ENCODE measurements at regions not wholly inside any gene's neighbourhood (a gene's known extent, or its start where the extent isn't known, plus 50 kb on each side); places are given as distances from the start of the nearest gene placed in this dataset.
"Not testable (repeated sequence)": the region's sequence is repeated elsewhere in the genome, so short reads cannot be mapped to it uniquely, and the experiment has no call there.

DNA sequence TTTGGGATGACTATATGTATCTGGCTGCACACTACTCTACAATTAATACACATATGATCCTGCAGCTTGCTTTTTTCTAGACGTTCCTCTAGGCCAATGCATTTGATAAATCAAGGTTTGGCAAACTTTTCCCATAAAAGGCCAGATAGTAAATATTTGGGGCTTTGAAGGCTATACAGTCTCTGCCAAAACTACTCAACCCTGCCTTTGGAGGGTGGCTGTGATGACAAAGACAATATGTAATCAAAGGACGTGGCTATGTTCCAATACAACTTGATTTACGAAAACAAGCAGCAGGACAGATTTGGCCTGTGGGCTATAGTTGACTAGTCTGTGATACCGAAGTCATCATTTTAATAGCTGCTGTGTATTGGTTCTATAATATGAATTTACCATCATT is 181.3 kb upstream of the NBPF12 start:
- TF ChIP-seq, protein P1, sequence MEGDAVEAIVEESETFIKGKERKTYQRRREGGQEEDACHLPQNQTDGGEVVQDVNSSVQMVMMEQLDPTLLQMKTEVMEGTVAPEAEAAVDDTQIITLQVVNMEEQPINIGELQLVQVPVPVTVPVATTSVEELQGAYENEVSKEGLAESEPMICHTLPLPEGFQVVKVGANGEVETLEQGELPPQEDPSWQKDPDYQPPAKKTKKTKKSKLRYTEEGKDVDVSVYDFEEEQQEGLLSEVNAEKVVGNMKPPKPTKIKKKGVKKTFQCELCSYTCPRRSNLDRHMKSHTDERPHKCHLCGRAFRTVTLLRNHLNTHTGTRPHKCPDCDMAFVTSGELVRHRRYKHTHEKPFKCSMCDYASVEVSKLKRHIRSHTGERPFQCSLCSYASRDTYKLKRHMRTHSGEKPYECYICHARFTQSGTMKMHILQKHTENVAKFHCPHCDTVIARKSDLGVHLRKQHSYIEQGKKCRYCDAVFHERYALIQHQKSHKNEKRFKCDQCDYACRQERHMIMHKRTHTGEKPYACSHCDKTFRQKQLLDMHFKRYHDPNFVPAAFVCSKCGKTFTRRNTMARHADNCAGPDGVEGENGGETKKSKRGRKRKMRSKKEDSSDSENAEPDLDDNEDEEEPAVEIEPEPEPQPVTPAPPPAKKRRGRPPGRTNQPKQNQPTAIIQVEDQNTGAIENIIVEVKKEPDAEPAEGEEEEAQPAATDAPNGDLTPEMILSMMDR (conservative IDR thresholded peaks at IDR 0.05) = not testable (repeated sequence)
- not testable (repeated sequence) for TF ChIP-seq EZH2 (IDR thresholded peaks at IDR 0.05; ENCODE audit: low read depth)
